HG03439 (cell line): ENCODE measurements at regions not wholly inside any gene's neighbourhood (a gene's known extent, or its start where the extent isn't known, plus 50 kb on each side); places are given as distances from the start of the nearest gene placed in this dataset.

Experiments used
- ATAC-seq: cut with Tn5 transposase; IDR thresholded peaks from one replicate; pipeline ENCODE4 v1.9.1; 2021; ENCODE audit warnings: mild to moderate bottlenecking, moderate library complexity; ENCODE audit not compliant: unreplicated experiment

DNA sequence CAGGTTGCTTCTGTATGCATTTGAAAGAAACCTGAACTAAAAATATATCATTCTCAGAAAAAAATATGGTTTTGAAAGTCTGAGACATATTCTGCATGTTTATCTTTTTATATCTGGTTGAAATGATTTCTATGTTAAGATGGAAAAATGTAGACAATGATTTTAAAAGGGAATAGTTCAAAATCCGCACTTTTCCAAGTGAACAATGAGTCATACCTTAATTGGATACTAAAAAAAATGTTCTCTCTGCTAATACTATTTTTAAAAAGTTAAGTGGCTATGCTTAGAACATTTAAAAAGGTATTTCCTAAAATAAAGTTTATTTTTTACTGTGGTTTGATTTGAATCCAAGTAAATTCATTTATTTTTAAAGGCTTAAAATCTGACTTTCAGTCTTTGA lies 801.4 kb downstream of the SLITRK6 start:
- no peak for ATAC-seq

DNA sequence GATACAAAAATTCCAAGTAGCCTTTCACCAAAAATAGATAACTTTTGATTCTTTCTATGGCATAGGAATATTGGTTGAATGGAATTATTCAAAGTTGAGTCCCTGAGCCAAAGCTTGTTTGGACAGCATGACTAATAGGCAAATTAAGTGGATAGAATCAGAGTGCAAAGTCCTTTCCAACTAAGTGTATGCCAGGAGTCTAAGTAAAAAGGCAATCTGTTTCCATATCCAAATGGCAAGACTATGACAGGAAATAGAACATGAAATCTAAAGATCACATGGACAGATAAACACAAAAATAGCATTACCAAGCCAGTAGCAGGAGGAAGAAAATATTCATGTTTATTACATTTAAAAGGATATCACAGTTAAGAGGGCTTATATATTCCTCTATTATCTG lies 804.6 kb downstream of the SLITRK6 start:
- ATAC-seq, result no peak

DNA sequence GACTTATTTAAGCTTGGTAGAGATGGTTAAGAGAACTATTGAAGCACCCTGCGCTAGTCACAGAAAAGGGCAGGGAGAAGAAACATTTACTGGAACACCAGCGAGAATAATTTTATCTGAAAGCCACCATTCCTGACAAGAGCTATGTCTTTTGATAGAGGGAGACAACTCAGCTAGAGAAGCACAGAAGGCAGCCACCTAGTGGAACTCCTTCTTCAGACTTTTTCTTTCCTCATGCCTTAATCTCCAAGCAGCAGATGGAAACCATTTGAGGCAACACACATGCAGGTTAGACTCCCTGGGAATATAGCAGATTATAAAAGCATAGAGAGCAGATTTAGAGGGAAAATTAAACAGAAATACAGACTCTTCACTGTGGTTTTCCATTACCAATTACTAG lies 813.4 kb downstream of the SLITRK6 start:
- ATAC-seq, result no peak

DNA sequence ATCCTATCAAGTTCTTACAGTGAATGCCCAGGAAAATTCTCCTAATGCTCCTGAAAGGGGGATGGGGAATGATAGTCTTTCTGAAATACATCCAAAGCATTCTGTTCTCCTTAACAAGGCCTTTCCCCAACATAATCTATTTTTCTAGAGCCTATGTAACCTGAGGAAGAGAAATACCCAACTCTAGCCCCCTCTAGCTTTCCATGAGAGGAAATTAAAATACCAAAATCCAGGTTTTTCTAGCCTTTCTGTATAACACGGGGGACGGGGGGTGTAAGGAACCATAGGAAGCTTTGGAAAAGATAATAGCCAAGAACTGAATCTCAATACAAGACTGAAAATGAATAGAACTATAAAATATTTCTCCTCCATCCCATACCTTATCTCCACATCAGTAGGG lies 815.9 kb downstream of the SLITRK6 start:
- no peak for ATAC-seq

DNA sequence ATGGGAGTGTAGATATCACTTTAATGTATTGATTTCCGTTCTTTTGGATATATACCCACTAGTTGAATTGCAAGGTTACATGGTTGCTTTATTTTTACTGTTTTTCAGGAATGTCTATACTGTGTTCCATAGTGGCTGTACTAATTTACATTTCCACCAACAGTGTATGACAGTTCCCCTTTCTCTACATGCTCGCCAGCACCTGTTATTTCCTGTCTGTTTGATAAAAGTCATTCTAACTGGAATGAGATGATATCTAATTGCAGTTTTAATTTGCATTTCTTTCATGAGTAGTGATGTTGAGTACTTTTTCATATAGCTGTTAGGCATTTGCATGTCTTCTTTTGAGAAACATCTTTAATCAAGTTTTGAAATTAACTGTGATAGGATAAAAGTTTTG lies 818.6 kb downstream of the SLITRK6 start:
- no peak for ATAC-seq

DNA sequence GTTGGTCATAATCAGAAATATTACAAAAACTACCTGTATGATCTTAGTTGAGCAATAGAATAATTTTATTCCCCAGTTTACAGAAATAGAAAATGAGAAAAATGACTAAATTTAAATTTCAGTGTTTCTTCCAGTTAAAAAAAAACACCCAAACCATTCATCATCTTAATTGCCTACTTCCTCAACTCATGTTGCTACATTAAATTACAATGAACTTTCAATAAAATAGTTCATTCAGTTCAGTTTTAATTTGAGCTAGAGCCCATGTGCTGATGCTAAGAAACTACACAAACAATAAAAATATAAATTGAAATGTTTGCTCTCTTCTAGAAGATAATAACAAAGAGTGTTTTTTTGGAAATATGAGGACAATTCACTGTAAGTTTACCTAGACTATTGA lies 820.4 kb downstream of the SLITRK6 start:
- no peak for ATAC-seq

DNA sequence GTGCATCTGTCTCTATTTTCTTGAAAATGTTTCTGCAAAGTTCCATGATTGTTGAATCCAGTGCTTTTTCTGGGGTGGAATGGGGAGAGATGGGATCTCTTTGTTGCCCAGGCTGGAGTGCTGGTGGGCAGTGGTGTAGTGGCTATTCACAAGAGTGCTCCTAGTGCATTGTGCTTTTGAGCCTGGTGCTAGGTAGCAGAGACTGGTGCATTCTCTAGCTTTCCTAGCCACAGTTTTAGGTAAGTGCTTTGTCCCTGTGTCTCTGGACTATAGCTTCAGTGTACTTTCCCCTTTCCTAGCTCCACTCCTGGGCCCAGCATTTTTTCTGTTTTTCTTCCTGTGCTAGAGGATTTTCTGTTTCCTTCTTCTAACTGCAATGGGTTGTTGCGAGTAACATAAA lies 825.6 kb downstream of the SLITRK6 start:
- ATAC-seq, result no peak

DNA sequence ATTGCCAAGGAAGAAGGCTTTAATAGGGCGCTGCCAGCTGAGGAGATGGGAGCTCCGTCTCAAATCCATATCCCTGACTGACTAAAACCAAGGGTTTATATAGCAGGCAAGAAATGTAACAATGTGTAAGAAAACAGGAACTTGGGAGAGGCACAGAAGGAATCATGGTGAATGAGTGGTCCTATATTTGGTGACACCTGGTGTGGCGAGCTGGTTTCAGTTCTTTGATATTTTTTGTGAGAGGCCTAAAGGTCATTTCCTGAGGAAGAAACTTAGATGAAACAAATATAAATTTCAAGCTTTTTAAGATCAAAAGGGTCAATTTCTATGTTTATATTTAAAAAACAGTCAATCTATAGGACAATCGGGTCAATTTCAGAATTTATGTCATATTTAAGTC lies 826.3 kb downstream of the SLITRK6 start:
- ATAC-seq, result no peak

DNA sequence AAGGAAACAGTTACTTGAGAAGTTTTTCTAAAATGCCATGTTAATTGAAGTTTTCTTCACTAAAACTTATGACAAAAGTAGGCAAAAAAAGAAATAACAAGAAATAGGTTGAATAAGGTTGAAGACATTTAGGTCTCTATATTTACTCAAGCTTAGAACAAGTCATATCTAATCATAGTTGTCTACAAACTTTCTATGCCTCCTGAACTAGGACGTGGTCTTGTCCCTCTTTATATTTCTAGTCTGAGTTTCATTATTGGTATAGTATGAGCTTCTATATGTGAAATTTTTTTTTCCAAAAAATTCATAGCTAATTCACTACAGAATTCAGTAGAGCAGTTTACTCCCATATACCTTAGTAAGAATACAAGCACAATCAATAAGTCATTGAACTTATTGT lies 836.4 kb downstream of the SLITRK6 start:
- ATAC-seq, result no peak

DNA sequence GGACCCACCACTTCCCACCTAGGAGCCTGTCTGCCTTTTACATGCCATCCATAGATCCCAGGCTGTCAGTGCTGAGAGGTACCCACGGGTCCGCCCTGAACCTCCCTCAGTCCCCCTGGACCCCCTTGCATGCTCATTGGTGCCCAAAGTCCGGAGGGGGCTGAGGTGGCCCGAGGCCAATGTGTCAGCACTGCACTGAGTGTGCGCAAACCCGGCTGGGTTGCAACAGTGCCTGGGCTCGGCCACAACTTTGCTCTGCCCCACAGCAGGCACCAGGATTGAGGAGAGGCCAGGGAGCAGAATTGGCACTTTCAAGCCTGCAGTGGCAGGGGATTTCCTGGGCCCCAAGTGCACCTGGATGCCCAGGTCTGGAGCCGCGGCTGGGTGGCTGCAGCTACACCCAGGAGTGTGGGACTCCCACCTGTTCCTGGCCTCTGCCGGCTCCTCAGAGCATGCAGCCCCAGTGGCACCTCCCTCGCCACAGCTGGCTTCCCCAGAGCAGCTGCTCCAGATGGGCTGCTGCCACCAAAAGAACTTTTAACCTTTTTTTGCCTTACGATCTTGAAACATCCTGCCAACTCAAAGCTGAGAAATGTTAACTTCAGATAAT lies 837.0 kb downstream of the SLITRK6 start:
- ATAC-seq, result no peak

DNA sequence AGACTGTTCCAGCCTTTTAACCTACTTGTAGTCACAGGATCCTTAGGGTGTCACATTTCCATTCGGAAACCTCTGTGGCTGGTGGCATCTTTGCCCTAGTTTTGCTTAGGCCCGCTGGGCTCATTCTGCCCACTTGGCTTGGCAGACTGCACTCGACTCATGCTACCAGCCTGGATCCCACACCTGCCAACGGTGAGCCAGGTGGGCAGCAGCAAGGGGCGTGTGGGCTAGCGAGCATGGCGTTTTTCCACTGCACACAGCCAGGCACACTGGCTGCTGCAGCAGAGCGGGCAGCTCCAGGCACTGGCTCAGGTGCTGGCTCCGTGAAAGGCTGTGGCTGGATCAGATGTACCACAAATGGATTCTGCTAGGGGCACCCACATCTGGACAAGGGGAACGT lies 838.2 kb downstream of the SLITRK6 start:
- no peak for ATAC-seq

DNA sequence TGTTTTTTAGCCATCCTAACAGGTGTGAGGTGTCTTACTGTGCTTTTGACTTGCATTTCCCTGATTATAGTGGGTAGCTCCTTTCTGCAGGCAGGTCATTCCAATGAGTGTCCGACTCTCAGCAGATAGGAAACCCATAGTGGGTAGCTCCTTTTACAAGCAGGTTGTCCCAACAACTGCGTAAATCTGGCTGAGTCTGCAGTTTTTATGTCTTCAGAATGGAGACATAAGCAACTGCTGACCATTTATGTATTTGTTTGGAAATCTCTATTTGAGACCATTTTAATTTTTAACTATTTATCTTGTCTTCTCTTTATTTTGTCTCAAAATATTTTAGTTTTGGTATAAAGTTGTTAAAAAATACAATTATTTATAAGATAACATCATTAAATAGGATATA lies 839.4 kb downstream of the SLITRK6 start:
- no peak for ATAC-seq

DNA sequence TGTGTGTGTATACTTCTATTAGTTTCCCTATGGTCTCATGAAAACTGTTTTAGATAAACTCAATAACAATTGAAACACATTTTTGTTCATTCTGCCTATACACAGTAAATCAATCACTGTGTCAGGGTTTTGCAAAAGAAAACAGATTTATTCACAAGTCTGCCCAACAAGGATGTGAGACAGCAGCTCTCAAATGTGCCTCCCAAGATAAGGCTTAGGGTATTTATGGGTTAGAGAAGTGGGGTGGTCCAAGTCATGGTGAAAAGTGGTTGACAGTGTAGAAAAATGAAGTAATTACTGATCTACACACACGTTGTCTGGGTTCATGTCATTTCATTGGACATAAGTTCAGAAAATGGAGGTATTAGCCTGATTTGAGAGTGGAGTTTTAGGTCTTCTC lies 844.6 kb downstream of the SLITRK6 start:
- ATAC-seq, result no peak

DNA sequence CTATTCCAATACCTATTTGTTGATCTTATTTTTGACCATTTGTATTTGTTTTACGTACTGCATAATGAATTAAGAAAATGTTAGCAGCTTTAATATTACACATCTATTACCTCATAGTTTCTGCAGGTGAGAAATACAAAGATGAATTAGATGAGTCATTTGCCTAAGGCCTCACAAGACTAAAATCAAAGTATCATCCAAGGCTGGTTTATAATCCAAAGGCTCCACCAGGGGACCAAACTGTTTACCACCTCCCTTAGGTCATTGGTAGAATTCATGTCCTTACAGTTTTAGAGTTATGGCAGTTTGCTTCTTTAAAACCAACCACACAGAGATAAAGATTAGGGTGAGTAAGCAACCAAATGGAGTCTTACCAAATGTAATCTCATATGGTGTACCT lies 848.1 kb downstream of the SLITRK6 start:
- no peak for ATAC-seq

DNA sequence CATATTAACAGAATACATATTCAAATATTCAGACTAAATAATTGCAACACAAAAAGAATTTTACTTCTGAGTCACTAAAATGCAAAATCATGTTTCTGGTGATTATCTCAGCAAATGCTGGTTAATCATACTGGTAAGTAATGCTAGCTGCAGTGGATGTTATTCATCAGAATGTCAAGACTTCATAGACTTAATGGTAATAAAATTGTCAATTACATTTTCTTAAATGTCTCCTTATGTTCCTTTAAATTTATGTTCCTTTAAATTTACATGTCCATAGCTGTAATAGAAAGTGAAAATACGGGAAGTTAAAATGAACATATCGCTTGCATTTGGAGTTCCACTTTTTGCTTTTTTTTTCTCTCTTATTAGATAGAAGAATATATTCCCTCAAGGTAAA lies 853.0 kb downstream of the SLITRK6 start:
- no peak for ATAC-seq

DNA sequence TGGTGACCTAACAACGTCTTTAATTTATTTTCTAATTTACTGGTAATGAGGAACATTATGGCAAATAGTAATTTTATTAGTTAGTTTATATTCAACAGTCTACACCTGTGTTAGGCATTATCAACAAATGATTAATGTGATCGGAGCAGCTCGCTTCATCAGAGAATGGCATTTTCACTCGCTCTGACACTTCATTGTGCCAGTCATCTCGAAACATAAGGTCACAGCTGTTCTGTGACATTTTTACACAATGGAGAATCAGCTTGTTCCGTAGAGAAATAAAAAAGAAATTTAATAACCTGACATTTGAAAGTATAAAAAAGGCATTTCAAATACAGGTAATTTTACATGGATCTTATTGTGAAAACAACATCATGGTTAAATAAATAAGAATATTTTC lies 858.4 kb downstream of the SLITRK6 start:
- ATAC-seq, result no peak

DNA sequence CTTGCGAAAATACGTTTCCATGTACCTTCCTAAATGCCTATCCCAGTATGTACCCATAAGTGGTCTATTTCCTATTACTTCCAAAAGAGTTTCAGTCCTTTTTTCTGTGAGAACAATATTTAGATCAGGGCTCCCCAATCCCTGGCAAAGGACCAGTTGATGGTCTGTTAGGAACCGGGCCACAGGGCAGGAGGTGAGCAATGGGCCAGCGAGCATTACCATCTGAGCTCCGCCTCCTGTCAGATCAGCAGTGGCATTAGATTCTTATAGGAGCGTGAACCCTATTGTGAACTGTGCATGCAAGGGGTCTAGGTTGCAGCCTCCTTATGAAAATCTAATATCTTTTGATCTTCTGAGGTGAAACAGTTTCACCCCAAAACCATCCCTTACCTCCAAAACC lies 859.1 kb downstream of the SLITRK6 start:
- ATAC-seq, result no peak

DNA sequence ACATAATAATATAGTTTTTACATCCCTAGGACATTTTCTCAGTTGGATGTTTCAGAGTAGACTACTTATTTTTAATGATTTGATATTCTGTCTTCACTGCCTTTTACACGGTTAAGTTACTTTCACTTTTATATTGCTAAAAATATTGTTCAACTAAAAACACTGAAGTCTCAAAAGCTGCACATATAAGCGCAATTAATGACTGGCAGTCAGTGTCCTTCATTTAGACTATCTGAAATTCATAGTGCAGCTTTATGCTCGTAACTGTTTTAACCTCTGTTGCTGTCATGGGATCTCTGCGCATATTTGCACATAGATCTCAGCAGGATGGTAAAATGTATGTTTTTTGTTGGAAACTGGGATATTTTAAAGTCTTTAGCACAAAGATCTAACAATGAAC lies 864.3 kb downstream of the SLITRK6 start:
- no peak for ATAC-seq

DNA sequence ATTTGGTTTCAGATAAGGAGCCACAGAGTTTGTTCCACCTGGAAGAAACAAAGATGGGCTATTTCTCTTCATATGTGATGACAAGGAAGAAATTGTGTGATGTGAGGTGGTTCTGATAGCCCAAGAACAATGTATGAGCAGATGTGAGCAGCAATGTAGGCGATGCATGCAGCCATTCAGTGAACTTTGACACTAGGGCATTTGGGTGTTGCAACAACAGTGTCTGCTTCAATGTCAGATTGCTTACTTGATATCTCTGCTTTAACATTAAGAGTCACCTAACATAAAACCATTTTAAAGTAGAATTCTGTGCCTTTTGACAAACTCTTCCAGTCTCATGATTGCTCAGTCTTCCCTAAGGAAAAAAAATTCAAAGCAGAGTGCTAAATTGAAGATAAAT lies 865.4 kb downstream of the SLITRK6 start:
- no peak for ATAC-seq

DNA sequence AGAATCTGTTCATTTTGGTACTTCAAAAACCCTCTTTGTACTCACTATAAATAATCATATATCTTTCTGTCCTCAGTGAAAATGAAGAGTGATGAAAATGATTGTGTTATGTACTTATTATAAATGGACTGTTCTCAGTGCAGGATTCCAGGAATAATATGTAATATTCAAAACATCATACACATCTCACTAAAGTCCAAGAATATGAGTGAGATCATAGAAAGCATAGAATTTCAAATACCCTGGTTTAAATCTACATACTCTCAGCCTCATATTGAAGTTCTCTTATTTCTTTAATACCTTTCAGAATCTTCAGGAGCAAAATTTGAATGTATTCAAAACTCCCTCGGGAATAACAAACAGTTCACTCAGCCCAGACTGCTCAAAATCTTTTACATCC lies 868.0 kb downstream of the SLITRK6 start:
- ATAC-seq, result no peak

DNA sequence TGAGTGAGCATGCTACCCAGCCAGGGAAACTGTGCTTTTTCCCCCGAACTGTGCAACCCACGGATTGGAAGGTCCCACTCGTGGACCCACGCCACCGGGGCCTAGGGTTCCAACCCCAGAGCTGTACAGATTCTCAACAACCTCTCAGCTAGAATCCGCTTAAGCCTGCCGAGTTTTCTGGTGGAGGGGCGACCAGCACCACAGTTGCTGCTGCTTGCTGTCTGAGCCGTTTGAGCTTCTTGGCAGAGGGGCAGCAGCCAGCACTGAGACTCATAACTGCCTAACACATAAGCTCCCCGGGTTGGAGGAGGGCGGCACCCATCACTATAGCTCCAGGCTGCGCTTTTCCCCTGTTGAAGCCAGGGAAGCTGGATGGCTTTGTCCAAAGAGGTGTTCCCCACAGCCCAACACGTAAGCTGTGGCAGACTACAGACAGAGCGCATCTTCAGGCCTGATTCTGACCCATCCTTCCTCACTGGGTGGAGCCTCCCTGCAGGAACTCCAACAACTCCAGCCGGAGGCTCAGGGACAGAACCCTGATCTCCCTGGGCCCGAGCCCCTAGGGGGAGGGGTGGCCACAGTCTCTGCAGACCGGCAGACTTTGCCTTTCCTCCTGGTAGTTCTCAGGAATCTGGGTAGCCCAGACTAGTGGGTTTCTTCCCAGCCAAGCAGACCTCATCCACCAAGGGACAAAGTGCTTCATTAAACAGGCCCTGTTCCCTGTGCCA lies 871.6 kb downstream of the SLITRK6 start:
- no peak for ATAC-seq

DNA sequence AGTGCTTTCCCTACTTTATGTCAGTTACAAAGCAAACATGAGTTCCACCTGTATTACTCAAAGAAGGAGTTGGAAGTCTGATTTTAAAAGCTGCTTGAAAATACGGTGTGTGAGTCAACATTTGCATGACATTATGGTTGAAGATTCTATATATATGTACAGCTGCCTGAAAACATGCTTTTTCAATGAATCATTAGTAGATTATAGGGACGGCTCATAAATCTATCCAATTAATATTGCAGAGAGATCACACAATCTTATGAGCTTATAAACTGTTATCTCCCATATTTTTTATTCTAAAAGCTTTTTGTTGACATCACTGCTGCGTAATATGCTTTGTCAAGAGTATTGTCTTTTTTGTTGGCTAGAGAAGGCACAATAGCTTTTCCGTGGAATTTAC lies 873.8 kb downstream of the SLITRK6 start:
- ATAC-seq, result no peak

DNA sequence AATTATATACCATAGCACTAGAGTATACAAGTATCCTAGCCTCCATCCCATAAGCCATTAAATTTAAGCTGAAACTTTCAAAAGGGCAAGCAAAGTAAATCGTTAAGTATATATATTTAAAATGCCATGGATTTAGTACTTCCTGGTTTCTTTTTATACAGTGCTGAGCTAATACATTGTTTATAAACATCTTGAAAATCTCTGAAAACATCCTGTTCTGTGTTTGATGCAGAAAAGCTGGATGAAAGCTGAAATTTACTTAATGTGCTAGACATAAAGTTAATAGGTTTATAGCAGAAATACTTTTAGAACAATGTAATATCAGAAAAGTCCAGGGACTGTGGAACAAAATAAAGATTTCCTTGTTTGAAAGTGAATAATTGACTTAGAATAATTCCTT lies 875.4 kb downstream of the SLITRK6 start:
- ATAC-seq, result no peak
